ENCODE measurements at regions not wholly inside any gene's neighbourhood (a gene's known extent, or its start where the extent isn't known, plus 50 kb on each side); places are given as distances from the start of the nearest gene placed in this dataset.
"Not testable (repeated sequence)": the region's sequence is repeated elsewhere in the genome, so short reads cannot be mapped to it uniquely, and the experiment has no call there.

GRCh38 chr1:65020774-65021173 lies 54.4 kb upstream of the JAK1 start:
- DNase-seq (ENCODE audit: low read depth, low spot score) = no peak

GRCh38 chr1:65021795-65022194 lies 55.4 kb upstream of the JAK1 start:
- DNase-seq (ENCODE audit: low read depth, low spot score) = no peak

GRCh38 chr1:65022216-65022615 lies 55.9 kb upstream of the JAK1 start:
- DNase-seq (ENCODE audit: low read depth, low spot score) = no peak

GRCh38 chr1:65025794-65026193 lies 59.4 kb upstream of the JAK1 start:
- no peak for DNase-seq (ENCODE audit: low read depth, low spot score)

- DNase-seq (ENCODE audit: low read depth, low spot score) = no peak
These were observed 59.9 kb upstream of the JAK1 start for GRCh38 chr1:65026235-65026634.

- DNase-seq (ENCODE audit: low read depth, low spot score) = no peak
These were observed 61.5 kb upstream of the JAK1 start for GRCh38 chr1:65027666-65028358.

- not testable (repeated sequence) for DNase-seq (ENCODE audit: low read depth, low spot score)
These were observed 63.1 kb upstream of the JAK1 start for GRCh38 chr1:65029434-65029833.

GRCh38 chr1:65034879-65035278 lies 68.5 kb upstream of the JAK1 start:
- not testable (repeated sequence) for DNase-seq (ENCODE audit: low read depth, low spot score)

- DNase-seq (ENCODE audit: low read depth, low spot score) = no peak
These were observed 70.3 kb upstream of the JAK1 start for GRCh38 chr1:65036570-65037051.

GRCh38 chr1:65039066-65039465 lies 72.7 kb upstream of the JAK1 start:
- DNase-seq (ENCODE audit: low read depth, low spot score) = no peak

- DNase-seq (ENCODE audit: low read depth, low spot score) = no peak
These were observed 73.2 kb upstream of the JAK1 start for GRCh38 chr1:65039508-65039907.

GRCh38 chr1:65042467-65042866 lies 76.1 kb upstream of the JAK1 start:
- DNase-seq (ENCODE audit: low read depth, low spot score) = no peak

GRCh38 chr1:65044411-65044810 lies 78.1 kb upstream of the JAK1 start:
- no peak for DNase-seq (ENCODE audit: low read depth, low spot score)

GRCh38 chr1:65045022-65045817 lies 78.9 kb upstream of the JAK1 start:
- DNase-seq (ENCODE audit: low read depth, low spot score) = no peak

- DNase-seq (ENCODE audit: low read depth, low spot score) = no peak
These were observed 82.0 kb upstream of the JAK1 start for GRCh38 chr1:65048335-65048734.

GRCh38 chr1:65049941-65050713 lies 83.8 kb upstream of the JAK1 start:
- DNase-seq (ENCODE audit: low read depth, low spot score) = no peak

- no peak for DNase-seq (ENCODE audit: low read depth, low spot score)
These were observed 84.4 kb upstream of the JAK1 start for GRCh38 chr1:65050735-65051134.

- no peak for DNase-seq (ENCODE audit: low read depth, low spot score)
These were observed 88.1 kb upstream of the JAK1 start for GRCh38 chr1:65054481-65054880.

- DNase-seq (ENCODE audit: low read depth, low spot score) = no peak
These were observed 89.4 kb upstream of the JAK1 start for GRCh38 chr1:65055747-65056146.

GRCh38 chr1:65056234-65056633 lies 89.9 kb upstream of the JAK1 start:
- DNase-seq (ENCODE audit: low read depth, low spot score) = no peak

- DNase-seq (ENCODE audit: low read depth, low spot score) = no peak
These were observed 90.5 kb upstream of the JAK1 start for GRCh38 chr1:65056866-65057265.

- no peak for DNase-seq (ENCODE audit: low read depth, low spot score)
These were observed 88.0 kb upstream of the AK4 start for GRCh38 chr1:65059930-65060538.
